Duodenal mucosa (tissue), 2 donors: ENCODE measurements at regions not wholly inside any gene's neighbourhood (a gene's known extent, or its start where the extent isn't known, plus 50 kb on each side); places are given as distances from the start of the nearest gene placed in this dataset.

Source experiments
- H3K27ac ChIP-seq: one replicate; pipeline ENCODE4 v1.7.0; 2013; ENCODE audit warnings: low read depth, low read length
- H3K27me3 ChIP-seq, 2 donors: one replicate each; pipeline ENCODE4 v1.7.0; 2013; ENCODE audit warnings: low read length in 2 of 2, control low read depth in 1 of 2; ENCODE audit not compliant: insufficient read depth in 2 of 2, control insufficient read depth in 1 of 2
- H3K36me3 ChIP-seq, 2 donors: one replicate each; pipeline ENCODE4 v1.7.0; 2013; ENCODE audit warnings: low read length in 2 of 2, control low read depth in 1 of 2; ENCODE audit not compliant: insufficient read depth in 2 of 2, control insufficient read depth in 1 of 2
- H3K4me1 ChIP-seq, 2 donors: one replicate each; pipeline ENCODE4 v1.7.0; 2013; ENCODE audit warnings: low read length in 2 of 2, control low read depth in 1 of 2; ENCODE audit not compliant: insufficient read depth in 2 of 2, control insufficient read depth in 1 of 2
- H3K4me3 ChIP-seq, 2 donors: one replicate each; pipeline ENCODE4 v1.7.0; 2013; ENCODE audit warnings: low read length in 2 of 2, low read depth in 1 of 2
- H3K9ac ChIP-seq, 2 donors: one replicate each; pipeline ENCODE4 v1.7.0; 2013; ENCODE audit warnings: low read length in 2 of 2, low read depth in 1 of 2
- H3K9me3 ChIP-seq, 2 donors: one replicate each; pipeline ENCODE4 v1.7.0; 2013; ENCODE audit warnings: low read length in 2 of 2, control low read depth in 1 of 2; ENCODE audit not compliant: control insufficient read depth in 1 of 2

DNA sequence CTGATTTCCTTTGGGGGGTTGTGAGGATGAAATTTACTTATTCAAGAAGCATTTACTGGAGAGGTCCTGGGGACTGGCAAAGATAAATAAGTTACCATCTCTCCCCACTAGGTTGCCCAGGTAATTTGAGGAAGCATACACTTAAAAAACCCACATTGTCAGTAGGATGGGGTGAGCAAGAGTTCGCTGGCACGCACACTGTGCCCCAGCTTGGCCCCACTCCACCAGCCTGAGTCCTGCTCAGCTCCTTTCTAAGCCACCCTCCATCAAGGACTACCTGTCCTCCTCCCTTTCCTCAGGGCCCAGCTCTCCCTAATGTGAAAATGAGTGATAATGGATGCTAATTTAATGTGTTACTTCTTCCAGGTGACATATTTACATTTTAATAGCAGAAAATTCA is 216.5 kb upstream of the PLET1 start:
- Histone ChIP-seq H3K9me3 (no peaks in the 10 kb centered on the region), H3K4me3 (no peak overlapping the region), H3K4me1 (no peaks in the 10 kb centered on the region), H3K36me3 (no peaks in the 10 kb centered on the region), H3K27me3 (peaks cover 0 to 3% of the 10 kb centered on the region in 2 donors), H3K9ac (no peak overlapping the region), H3K27ac (no peak overlapping the region)

DNA sequence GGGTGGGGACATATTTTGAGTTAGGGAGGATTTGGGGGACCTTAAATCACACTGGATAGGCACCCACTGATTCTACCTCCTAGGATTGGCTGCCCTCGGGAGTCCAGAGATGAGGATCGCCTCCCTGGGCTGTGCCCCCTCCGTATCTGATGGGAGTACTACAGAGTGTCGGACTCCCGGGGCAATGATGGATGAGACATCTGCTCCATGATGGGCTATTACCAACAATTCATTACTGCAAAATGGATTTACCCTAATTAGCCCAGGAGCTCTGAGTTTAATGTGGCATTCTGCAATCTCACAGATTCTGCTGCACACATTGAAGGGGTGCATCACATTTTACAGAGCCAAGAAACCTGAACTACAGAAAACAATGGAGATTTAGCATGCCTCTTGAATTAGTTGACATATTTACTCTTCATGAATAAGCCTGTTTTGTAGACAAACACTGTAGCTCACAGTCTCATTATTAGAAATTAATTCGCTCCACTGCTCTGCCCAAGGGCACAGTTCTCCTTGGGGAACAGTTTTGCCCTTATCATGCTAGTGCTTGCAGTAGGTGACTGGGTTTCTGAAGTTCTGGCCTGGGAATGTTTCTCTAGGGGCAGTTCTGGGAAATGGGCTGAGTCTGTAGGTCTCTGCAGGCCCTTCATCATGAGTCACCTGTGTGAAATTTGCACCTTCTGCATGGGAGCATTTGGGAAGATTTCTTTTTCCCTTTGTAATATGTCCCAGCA is 217.1 kb upstream of the PLET1 start:
- Histone ChIP-seq H3K4me3 (no peak overlapping the region), H3K9me3 (no peaks in the 10 kb centered on the region), H3K27ac (no peak overlapping the region)

DNA sequence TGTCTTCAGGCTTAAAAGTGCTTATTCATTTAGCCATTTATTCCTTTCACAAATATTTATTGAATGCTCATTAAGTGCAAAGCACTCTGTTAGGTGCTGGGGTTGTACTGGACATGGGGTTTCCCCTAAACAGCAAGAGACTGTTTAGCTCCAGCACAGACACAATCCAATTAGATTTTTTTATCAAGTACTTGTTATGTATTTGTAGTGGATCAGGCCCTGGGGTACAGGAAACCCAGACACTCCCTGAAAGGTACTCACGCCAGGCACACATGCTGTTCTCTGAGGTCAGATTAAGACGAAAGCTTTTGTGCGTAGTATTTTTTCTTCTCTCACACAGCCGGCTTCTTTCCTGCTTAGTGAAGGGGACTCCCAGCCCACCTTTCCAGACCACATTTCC is 218.1 kb upstream of the PLET1 start:
- peaks cover 0 to 3% of the 10 kb centered on the region in 2 donors for H3K27me3 ChIP-seq
- no peaks in the 10 kb centered on the region for H3K4me1 ChIP-seq
- H3K4me3 ChIP-seq = no peak overlapping the region
- H3K27ac ChIP-seq = no peak overlapping the region
- H3K36me3 ChIP-seq = no peaks in the 10 kb centered on the region
- H3K9ac ChIP-seq = no peak overlapping the region
- no peaks in the 10 kb centered on the region for H3K9me3 ChIP-seq

More for the DNA sequence above, 217.1 kb upstream of the PLET1 start:
- Histone ChIP-seq H3K36me3 (no peaks in the 10 kb centered on the region), H3K4me1 (no peaks in the 10 kb centered on the region), H3K9ac (no peak overlapping the region), H3K27me3 (peaks cover 0 to 3% of the 10 kb centered on the region in 2 donors)

DNA sequence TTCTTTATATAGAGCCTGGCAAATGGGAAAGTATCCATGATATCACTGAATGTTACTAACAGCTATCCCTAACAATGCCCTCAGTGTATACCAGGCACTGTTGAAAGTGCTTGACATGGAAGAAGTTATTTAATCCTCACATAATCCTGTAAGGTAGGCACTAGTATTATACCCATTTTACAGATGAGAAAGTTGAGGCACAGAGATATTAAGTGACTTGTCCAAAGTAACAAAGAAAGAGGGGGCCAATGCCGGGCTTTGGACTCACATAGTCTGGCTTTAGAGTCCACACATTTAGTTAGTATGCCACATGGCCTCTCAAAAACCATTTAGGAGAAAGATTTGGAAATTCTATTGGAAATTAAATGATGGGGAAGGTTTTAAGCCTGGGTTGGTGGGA is 220.8 kb upstream of the PLET1 start:
- Histone ChIP-seq H3K36me3 (no peaks in the 10 kb centered on the region), H3K27ac (no peak overlapping the region), H3K9me3 (no peaks in the 10 kb centered on the region), H3K27me3 (peaks cover 0 to 3% of the 10 kb centered on the region in 2 donors), H3K4me3 (no peak overlapping the region), H3K4me1 (no peaks in the 10 kb centered on the region), H3K9ac (no peak overlapping the region)

DNA sequence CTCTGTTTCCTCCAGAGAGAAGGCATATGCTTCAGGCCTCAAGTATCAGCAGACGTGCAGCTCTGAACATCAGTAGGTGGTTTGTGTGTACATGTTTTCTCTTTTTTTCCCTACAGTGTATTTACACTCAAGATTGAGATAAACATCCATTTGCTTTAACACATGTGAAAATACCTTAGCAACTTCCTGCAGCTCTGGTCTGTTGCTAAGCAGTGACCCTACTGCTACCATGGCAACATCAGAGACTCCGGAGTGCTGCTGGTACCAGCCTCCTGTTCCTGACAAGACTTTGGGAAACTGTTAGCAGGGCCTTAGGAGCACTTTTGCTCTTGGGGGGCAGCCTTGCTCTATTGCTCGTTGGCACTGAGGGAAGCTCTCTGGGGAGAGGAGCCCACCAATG is 221.2 kb upstream of the PLET1 start:
- Histone ChIP-seq H3K4me3 (no peak overlapping the region), H3K27ac (no peak overlapping the region), H3K9ac (no peak overlapping the region), H3K9me3 (no peaks in the 10 kb centered on the region), H3K27me3 (peaks cover 0 to 3% of the 10 kb centered on the region in 2 donors), H3K4me1 (no peaks in the 10 kb centered on the region), H3K36me3 (no peaks in the 10 kb centered on the region)

DNA sequence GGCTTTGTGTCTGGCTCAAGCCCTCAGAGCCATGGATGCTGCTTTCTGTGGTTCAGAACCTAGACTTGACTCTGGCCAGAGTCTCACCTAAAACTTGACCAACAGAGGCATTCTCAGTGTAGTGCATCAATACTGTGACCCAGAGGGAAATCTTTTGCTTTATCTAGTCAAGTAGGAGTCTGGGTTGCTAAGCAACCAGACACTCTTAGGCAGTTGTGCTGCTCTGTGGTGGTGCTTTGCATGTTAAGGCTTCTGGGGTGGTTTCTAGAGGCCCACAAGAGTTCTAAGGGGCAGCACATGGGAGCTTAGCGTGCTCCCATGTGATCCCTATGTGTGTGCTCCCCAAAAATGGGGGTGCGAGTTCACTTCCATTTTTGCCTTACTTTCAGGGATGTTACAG is 224.6 kb upstream of the PLET1 start:
- Histone ChIP-seq H3K4me1 (peaks cover 0 to 7% of the 10 kb centered on the region in 2 donors), H3K9me3 (no peaks in the 10 kb centered on the region), H3K36me3 (no peaks in the 10 kb centered on the region), H3K27ac (no peak overlapping the region), H3K9ac (no peak overlapping the region), H3K4me3 (no peak overlapping the region), H3K27me3 (no peaks in the 10 kb centered on the region)

DNA sequence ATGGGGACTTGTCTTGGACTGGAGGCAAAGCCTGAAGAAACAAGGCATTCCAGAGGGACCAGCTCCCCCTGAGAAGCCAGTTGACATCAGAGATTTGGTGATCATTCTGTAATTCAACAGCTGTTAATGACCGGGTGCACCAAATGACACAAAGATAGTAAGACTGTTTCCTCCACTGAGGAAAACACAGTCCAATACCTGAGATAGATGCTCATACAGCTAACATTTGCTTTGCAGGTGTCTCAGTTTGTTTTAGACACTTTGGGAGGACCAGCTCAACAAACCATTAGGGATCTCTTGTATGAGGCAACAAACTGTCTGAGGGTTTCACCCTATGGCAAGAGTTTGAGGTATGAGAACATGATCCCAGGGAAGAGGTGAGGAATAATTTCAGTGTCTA is 237.2 kb upstream of the PLET1 start:
- Histone ChIP-seq H3K4me3 (no peak overlapping the region), H3K9me3 (no peaks in the 10 kb centered on the region), H3K27me3 (no peaks in the 10 kb centered on the region), H3K4me1 (no peaks in the 10 kb centered on the region), H3K9ac (no peak overlapping the region), H3K27ac (no peak overlapping the region), H3K36me3 (no peaks in the 10 kb centered on the region)

DNA sequence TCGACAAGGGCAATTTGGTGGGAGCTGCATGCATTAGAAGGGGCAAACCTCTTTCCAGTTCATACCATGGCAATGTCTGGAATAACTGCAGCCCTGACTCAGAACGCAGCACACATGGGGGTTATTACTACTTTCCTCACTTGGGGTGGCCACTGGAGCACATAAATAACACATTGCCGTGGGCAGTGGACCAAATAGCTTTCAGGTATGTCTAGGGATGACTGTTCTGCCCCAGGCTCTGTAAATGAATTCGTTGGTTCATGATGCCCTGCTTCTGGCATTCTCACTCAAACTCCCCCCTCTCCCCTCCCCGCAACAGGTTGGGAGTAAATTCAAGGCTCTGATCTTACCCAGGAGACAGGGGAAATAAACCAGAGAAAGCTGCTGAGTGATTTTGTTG is 238.0 kb upstream of the PLET1 start:
- H3K27me3 ChIP-seq = no peaks in the 10 kb centered on the region

DNA sequence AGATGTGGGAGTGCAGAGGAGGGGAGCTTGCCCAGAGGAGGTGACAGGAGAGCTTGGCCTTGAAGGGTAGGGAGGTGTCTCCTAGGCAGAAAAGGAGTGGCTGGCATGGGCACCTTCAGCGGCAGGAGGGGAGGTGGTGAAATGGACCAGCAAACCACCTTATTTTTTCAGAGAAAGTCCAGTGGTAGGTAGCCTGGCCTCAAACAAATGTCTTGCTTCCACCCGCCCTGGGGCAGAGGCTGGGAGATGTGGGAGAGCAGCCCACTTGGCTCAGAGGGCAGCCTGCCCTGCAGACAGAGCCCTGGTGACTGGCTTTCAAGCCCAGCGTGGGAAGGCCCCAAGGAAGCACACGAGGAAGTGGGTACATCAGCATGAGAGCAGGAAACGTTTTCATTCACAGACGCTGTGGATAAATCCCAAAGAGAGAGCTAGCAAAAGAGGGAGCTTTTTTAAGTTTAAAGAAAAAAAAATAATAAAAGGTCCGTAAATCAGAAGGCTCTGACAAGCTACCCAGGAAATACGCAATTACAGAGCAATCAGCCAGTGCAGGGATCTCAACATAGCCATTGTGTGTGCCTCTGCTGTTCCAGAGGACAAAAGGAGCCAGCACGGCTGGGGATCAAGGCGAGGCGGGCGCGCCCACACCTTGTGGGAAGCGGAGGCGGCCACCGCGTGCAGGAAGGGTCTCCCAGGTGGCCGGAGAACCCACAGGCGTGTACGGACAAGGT is 238.7 kb upstream of the PLET1 start:
- no peak overlapping the region for H3K4me3 ChIP-seq
- no peak overlapping the region for H3K9ac ChIP-seq
- H3K4me1 ChIP-seq = no peaks in the 10 kb centered on the region
- no peaks in the 10 kb centered on the region for H3K36me3 ChIP-seq
- no peaks in the 10 kb centered on the region for H3K27me3 ChIP-seq
- H3K9me3 ChIP-seq = no peaks in the 10 kb centered on the region
- H3K27ac ChIP-seq = no peak overlapping the region

More for the DNA sequence above, 238.0 kb upstream of the PLET1 start:
- no peak overlapping the region for H3K9ac ChIP-seq
- no peaks in the 10 kb centered on the region for H3K4me1 ChIP-seq
- H3K9me3 ChIP-seq = no peaks in the 10 kb centered on the region
- H3K4me3 ChIP-seq = no peak overlapping the region
- H3K27ac ChIP-seq = no peak overlapping the region
- H3K36me3 ChIP-seq = no peaks in the 10 kb centered on the region

DNA sequence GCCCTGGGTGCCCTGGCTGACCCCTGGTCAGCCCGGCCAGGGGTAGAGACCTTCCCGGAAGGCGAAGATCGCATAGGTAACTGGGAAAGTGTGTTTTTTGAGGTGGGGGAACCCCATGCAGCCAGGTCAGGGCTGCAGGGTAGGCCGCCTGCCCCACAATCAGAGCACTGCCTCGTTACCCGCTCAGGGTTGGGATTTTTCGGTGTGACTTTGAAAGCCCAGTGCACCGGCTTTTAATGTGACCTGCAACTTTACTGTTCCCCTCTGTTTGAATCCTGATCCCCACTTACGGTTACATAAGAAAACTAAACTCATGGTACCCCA is 239.2 kb upstream of the PLET1 start:
- Histone ChIP-seq H3K36me3 (no peaks in the 10 kb centered on the region), H3K9ac (no peak overlapping the region), H3K27me3 (no peaks in the 10 kb centered on the region), H3K4me3 (no peak overlapping the region), H3K4me1 (no peaks in the 10 kb centered on the region), H3K9me3 (no peaks in the 10 kb centered on the region), H3K27ac (no peak overlapping the region)
